ENCODE measurements at regions not wholly inside any gene's neighbourhood (a gene's known extent, or its start where the extent isn't known, plus 50 kb on each side); places are given as distances from the start of the nearest gene placed in this dataset.
A peak's percentile ranks its signal among the peaks of the same experiment; 100 is the strongest.

DNA sequence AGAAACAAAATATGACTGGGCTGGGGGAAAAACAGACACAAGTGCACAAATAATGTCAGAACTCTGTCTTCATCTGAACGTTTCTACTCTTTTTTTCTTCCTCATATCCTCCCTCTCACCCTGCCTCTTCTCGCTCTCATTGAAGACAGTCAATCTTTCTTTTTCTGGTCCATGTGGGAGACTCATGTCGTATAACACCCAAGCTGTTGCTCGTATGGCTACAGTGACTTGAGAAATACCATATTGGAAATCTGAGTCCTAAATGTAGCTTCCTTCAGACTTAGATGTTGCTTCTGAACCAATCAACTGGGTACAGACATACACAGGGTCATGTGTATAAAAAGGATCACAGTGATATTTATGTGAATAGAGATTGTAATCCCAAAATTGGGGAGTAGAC is 579.8 kb upstream of the CELF2 start:
- intact Hi-C loops (cut with DNase I) = no loop called here
- ATAC-seq (no peak), DNase-seq (no peak)
- no peak for TF ChIP-seq CTCF (IDR thresholded peaks at IDR 0.05)
- Histone ChIP-seq H3K27ac (no peak overlapping the region), H3K4me1 (no peaks in the 10 kb centered on the region), H3K27me3 (ENCODE audit: low read depth) (no peaks in the 10 kb centered on the region), H3K36me3 (no peaks in the 10 kb centered on the region), H3K9me3 (no peaks in the 10 kb centered on the region), H3K4me3 (no peak overlapping the region)

DNA sequence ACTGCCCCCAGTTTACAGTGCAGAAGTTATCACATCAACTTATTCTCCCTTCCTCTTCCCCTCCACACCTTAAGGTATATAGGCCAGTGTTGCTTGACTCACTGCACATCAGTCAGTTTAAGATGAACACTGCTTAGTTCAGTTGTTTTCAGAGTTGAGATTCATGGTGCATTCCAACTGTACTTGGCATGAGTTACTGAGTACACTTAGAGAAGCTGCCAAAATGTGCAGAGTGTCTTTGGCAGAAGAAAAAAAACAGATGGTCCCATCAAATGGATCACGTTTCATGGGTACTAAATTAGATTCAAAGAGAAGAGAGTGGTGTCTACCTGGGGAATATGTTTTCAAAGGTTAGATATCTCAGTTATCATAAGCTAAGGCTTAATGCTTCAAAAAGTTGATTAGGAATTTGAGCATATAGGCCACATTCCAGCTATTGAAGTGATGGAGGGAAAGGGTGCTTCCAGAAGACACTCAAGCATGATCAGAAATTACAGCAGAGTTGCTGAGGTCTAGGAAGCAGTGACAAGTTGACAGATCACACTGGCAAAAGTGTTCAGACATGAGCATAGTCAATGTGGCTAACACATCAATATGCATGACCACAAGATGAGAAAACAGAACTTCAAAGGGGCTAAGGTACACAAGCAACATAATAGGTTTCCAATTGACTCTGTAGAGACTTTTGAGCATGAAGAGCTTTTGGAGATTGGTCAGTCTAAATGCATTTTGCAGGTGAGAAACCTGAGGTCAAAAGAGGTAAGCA is 579.2 kb upstream of the CELF2 start:
- ATAC-seq = no peak
- TF ChIP-seq CTCF (IDR thresholded peaks at IDR 0.05) = no peak
- intact Hi-C loops (cut with DNase I) = no loop called here
- no peak overlapping the region for H3K4me3 ChIP-seq
- no peak overlapping the region for H3K27ac ChIP-seq
- H3K4me1 ChIP-seq = no peaks in the 10 kb centered on the region
- H3K27me3 ChIP-seq (ENCODE audit: low read depth) = no peaks in the 10 kb centered on the region
- H3K36me3 ChIP-seq = no peaks in the 10 kb centered on the region
- H3K9me3 ChIP-seq = no peaks in the 10 kb centered on the region
- no peak for DNase-seq

DNA sequence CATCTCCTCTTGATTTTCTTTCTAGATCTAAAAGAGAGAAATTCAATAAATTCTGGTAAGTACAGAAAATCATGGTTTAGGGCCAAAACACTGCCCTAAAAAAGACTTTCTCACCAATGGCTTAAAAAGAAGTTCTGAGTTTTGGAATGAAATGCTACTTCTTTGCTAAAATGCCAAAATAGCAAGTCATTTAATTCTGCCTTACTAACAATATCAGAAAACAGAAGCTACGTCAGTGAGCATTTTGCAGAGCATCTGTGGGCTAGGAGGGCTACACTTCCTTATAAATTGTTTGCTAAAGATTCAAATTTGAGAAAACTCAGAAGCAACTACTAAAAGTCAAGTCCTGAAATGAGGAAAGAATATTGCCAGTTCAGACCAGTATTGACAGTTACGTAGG is 560.8 kb upstream of the CELF2 start:
- no peak for TF ChIP-seq CTCF (IDR thresholded peaks at IDR 0.05)
- Histone ChIP-seq H3K27me3 (ENCODE audit: low read depth) (no peaks in the 10 kb centered on the region), H3K9me3 (no peaks in the 10 kb centered on the region), H3K4me1 (no peaks in the 10 kb centered on the region), H3K4me3 (no peak overlapping the region), H3K27ac (no peak overlapping the region), H3K36me3 (no peaks in the 10 kb centered on the region)
- DNase-seq = no peak
- ATAC-seq = no peak
- intact Hi-C loops (cut with DNase I) = no loop called here

DNA sequence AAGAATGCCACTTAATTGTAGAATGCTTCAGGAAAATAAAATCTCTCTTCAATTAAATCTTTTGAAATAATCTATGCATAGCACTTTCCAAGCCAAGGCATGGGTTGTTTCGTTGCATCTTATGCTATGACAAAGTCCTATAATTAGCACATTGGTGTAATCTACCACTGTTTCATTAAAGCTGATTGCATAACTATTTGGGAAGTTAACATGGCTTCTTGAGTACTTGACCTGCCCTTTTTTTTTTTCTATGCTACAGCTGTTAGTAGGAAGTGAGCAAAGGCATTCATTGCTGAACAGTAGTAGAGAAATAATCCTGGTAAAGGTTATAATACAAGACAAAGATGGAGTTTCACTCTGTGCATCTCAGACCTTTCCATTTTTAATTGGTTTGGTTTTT is 557.2 kb upstream of the CELF2 start:
- DNase-seq = no peak
- Histone ChIP-seq H3K27ac (no peak overlapping the region), H3K4me1 (no peaks in the 10 kb centered on the region), H3K9me3 (no peaks in the 10 kb centered on the region), H3K27me3 (ENCODE audit: low read depth) (no peaks in the 10 kb centered on the region), H3K4me3 (no peak overlapping the region), H3K36me3 (no peaks in the 10 kb centered on the region)
- TF ChIP-seq CTCF (IDR thresholded peaks at IDR 0.05) = no peak
- intact Hi-C loops (cut with DNase I) = no loop called here
- ATAC-seq = peak; percentile 59 to 65

DNA sequence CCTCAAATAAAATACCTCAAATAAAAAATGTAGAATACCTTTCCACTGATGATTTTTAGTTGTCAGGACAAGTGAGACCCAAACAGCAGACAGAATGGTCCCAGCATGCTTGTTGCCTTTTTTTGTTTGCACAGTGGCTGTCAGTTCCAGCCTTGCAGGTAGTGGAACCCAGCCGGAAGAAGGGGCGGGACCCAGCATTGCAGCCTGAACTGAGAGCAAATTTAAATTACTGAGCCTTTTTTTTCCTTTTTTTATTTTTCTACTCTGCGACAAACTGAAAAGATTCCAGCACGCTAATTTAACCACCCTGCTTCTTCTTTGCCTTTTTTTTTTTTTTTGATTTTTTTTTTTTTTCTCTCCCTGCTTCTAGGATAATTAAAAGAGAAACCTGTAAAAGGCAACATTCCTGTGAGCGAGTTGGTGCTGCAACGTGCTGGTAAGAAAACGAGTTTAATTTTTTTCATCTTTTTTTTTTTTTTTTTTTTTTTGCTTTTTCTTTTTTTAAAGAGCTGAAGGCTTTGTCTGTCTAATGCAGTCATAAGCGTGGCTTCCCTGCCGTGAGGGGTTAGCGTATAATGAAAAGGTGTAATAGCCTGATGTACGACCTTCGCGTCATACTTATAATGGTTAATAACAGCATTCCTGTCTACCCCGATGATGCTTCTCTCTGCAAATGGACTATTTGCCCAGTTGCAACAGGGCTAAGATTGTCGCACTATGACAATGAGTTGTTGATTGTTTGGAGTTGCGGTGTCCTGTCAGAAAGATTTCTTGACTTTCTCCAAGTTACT is 555.3 kb upstream of the CELF2 start:
- intact Hi-C loops (cut with DNase I) = no loop called here
- H3K27me3 ChIP-seq (ENCODE audit: low read depth) = no peaks in the 10 kb centered on the region
- no peaks in the 10 kb centered on the region for H3K36me3 ChIP-seq
- H3K9me3 ChIP-seq = no peaks in the 10 kb centered on the region
- TF ChIP-seq CTCF (IDR thresholded peaks at IDR 0.05) = no peak
- DNase-seq = no peak
- H3K4me3 ChIP-seq = no peak overlapping the region
- no peak for ATAC-seq
- no peaks in the 10 kb centered on the region for H3K4me1 ChIP-seq
- H3K27ac ChIP-seq = no peak overlapping the region
